HFFc6 (cell line): ENCODE measurements at regions not wholly inside any gene's neighbourhood (a gene's known extent, or its start where the extent isn't known, plus 50 kb on each side); places are given as distances from the start of the nearest gene placed in this dataset.

Experiments used
- DNase-seq: peaks from one replicate; pipeline ENCODE4 v3.0.0-alpha.2; 2018
- H3K27ac Mint-ChIP-seq: 2 replicates; pipeline ENCODE4 v1.8.0; 2020; ENCODE audit warnings: mild to moderate bottlenecking, mixed read lengths
- H3K27me3 Mint-ChIP-seq: 2 replicates; pipeline ENCODE4 v1.8.0; 2021; ENCODE audit warnings: mild to moderate bottlenecking, moderate library complexity, mixed read lengths; ENCODE audit not compliant: insufficient read depth
- H3K36me3 Mint-ChIP-seq: 2 replicates; pipeline ENCODE4 v1.8.0; 2021; ENCODE audit warnings: low read depth, mixed read lengths
- H3K4me1 Mint-ChIP-seq: 2 replicates; pipeline ENCODE4 v1.8.0; 2020; ENCODE audit warnings: low read depth, mixed read lengths
- H3K4me3 Mint-ChIP-seq: 2 replicates; pipeline ENCODE4 v1.8.0; 2020; ENCODE audit warnings: mild to moderate bottlenecking, moderate library complexity, mixed read lengths
- H3K9me3 Mint-ChIP-seq: 2 replicates; pipeline ENCODE4 v1.8.0; 2020; ENCODE audit warnings: mild to moderate bottlenecking, mixed read lengths
- CTCF ChIP-seq: fragments of 200-600 bp; sonication (generic); IDR thresholded peaks from 2 replicates; pipeline ENCODE4 v1.5.0; 2021; ENCODE audit warnings: antibody characterized with exemption, mild to moderate bottlenecking

- peaks cover 89% of the 10 kb centered on the region for H3K4me1 Mint-ChIP-seq
- no peaks in the 10 kb centered on the region for H3K36me3 Mint-ChIP-seq
Observed at GRCh38 chr14:76953311-76953945, 75.1 kb downstream of the IRF2BPL start.

GRCh38 chr14:76951166-76951565 lies 77.3 kb downstream of the IRF2BPL start:
- Mint-ChIP-seq H3K4me3 (no peak overlapping the region), H3K27me3 (no peaks in the 10 kb centered on the region; the same call in 1 of the 2 replicates), H3K36me3 (no peaks in the 10 kb centered on the region), H3K4me1 (peaks cover 90% of the 10 kb centered on the region), H3K27ac (no peak overlapping the region), H3K9me3 (no peaks in the 10 kb centered on the region)
- DNase-seq = no peak
- TF ChIP-seq CTCF = no peak

More at GRCh38 chr14:76953311-76953945, 75.1 kb downstream of the IRF2BPL start:
- Mint-ChIP-seq H3K4me3 (peak overlapping the region; percentile 83), H3K27ac (peak overlapping the region; percentile 94), H3K27me3 (no peaks in the 10 kb centered on the region; the same call in 1 of the 2 replicates), H3K9me3 (no peaks in the 10 kb centered on the region)
- DNase-seq = peak; percentile 81
- no peak for TF ChIP-seq CTCF

- no peak for TF ChIP-seq CTCF
- Mint-ChIP-seq H3K27ac (peak overlapping the region; percentile 68), H3K36me3 (no peaks in the 10 kb centered on the region), H3K4me3 (no peak overlapping the region), H3K9me3 (no peaks in the 10 kb centered on the region), H3K4me1 (peaks cover 82% of the 10 kb centered on the region), H3K27me3 (no peaks in the 10 kb centered on the region)
- DNase-seq = peak; percentile 27
Observed at GRCh38 chr14:76950055-76951020, 78.2 kb downstream of the IRF2BPL start.

- Mint-ChIP-seq H3K36me3 (no peaks in the 10 kb centered on the region), H3K27ac (0 out of 2 replicates have a peak overlapping the region, but pooled peaks have one; percentile 52), H3K9me3 (no peaks in the 10 kb centered on the region), H3K4me1 (peaks cover 68% of the 10 kb centered on the region), H3K27me3 (no peaks in the 10 kb centered on the region), H3K4me3 (no peak overlapping the region)
- TF ChIP-seq CTCF = no peak
- no peak for DNase-seq
Observed at GRCh38 chr14:76948976-76949375, 79.5 kb downstream of the IRF2BPL start.

- no peaks in the 10 kb centered on the region for H3K27me3 Mint-ChIP-seq
- no peak for DNase-seq
- H3K27ac Mint-ChIP-seq = peak overlapping the region; percentile 96
- no peak overlapping the region for H3K4me3 Mint-ChIP-seq
- peaks cover 62% of the 10 kb centered on the region for H3K4me1 Mint-ChIP-seq
- no peaks in the 10 kb centered on the region for H3K9me3 Mint-ChIP-seq
- H3K36me3 Mint-ChIP-seq = no peaks in the 10 kb centered on the region
- no peak for TF ChIP-seq CTCF
Observed at GRCh38 chr14:76948213-76948947, 80.1 kb downstream of the IRF2BPL start.
